ENCODE measurements at regions not wholly inside any gene's neighbourhood (a gene's known extent, or its start where the extent isn't known, plus 50 kb on each side); places are given as distances from the start of the nearest gene placed in this dataset.

GRCh38 chr21:16777041-16777720, 735.7 kb upstream of the CXADR start:
- TF ChIP-seq CTCF (conservative IDR thresholded peaks at IDR 0.05) (no peak), ZFX (IDR thresholded peaks at IDR 0.05) (no peak)

Data from C4-2B (cell line).